Fibroblast of skin of right quadriceps (primary cell): ENCODE measurements at regions not wholly inside any gene's neighbourhood (a gene's known extent, or its start where the extent isn't known, plus 50 kb on each side); places are given as distances from the start of the nearest gene placed in this dataset.
"Not testable (repeated sequence)": the region's sequence is repeated elsewhere in the genome, so short reads cannot be mapped to it uniquely, and the experiment has no call there.

Experiments
- DNase-seq: peaks from one replicate; pipeline ENCODE4 v3.0.0-alpha.2; 2013

DNA sequence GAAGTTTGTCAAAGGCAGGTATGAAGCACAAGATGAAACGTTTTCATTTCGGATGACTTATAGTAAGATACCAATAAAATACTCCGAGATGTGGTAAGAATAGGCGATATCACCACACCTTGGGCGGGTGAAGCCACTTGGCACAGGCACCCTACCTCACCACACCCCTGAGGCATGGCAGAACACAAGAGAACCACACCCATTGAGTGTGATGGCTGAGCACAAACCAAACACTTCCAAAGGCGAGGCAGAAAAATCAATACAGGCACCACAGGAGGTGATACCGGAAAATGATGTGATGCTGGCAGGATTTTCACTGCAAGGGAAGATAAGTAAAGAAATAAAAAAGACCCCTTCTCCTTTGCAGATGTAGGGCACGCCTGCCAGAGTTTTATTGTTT lies 332.9 kb upstream of the PRDM1 start:
- DNase-seq = no peak

DNA sequence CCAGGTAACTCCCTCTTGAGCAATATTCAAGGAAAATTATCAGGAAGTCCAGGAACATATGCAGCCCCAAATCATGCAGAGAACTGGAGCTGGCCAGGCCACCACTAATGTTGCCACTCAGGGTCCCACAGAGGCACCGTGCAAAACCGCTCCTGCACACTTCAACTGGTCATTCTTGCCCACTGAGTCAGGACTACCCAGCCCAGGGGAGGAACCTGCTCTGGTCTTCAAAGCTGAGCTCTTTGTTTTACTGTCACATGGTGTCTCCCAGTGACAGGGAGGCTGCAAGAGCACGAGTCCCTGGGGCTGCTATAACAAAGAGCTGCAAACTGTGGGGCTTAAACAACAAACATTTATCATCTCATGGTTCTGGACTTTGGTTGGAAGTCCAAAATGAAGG lies 336.0 kb upstream of the PRDM1 start:
- DNase-seq = no peak

DNA sequence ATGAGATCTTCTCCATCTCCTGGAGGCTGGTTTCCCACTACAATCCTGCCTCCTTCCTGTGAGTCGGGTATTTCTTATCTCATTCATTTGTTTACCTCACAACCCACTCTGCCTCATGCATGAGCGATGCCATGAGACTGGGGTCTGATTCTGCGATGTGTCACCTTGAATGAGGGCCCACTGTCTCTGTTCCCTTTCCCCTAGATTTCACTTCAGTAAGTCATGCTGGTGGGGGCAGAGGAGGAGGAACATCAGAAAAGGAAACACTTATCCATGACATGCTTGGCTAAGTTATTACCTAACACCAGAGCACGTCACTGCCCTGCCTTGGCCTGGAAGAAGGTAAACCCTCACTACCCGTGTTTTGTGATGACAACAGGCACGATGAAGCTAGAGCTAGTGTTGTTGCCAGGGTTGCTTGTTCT lies 337.4 kb upstream of the PRDM1 start:
- DNase-seq = peak; percentile 57

DNA sequence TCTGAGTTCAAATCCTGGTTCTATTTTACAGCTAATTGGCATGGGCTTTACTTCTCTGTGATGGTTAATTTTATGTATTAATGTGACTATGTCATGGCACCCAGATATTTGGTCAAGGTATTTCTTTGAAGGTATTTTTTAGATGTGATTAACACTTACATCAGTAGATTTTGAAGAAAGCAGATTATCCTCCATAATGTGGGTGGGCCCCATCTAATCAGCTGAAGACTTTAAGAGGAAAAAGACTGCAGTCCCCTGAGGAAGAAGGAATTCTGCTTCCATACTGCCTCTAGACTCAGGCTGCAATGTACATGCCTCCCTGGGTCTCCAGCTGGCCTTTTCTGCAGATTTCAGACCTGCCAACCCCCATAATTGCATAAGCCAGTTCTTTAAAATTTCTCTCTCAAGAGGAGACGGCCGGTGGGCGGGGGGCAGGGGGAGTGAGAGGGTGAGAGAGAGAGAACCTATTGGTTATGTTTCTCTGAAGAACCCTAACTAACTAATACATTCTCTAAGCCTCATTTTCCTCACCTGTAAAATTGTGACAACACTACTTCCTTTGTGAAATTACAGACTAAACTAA lies 338.2 kb upstream of the PRDM1 start:
- no peak for DNase-seq

DNA sequence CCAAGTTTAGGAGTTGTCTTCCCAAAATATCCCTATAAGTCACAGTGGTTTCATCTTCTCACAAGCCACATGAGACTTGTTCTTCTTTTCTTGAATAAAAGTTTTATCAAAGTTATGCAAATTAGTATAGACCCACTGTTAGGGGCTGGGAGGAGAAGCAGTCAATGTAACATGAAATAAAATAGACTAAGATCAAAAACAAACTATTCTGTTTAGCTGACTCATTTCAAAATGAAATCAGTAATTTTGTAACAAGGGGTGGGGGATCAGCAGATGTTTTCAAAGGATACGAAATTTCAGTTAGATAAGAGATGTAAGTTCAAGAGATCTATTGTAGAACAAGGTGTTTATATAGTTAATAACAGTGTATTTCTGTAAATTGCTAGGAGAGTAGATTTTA lies 339.6 kb upstream of the PRDM1 start:
- no peak for DNase-seq

DNA sequence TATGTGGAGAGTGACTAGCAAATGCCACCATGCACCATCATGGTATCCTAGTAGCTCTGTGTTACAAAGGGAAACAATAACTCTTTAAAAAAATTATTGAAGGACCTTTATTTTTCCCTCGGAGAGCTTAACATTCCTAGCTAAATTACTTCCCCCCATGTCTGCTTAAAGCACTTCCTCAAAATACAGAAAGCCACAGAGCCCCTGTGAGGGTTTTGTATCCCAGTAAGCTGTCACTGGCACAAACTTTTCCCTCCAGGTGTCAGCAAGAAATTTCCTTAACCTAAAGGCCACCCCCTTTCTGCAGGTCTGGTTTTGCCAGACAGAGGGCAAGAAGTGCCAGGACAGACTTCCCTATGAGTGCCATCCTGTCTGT lies 340.0 kb upstream of the PRDM1 start:
- DNase-seq = no peak

DNA sequence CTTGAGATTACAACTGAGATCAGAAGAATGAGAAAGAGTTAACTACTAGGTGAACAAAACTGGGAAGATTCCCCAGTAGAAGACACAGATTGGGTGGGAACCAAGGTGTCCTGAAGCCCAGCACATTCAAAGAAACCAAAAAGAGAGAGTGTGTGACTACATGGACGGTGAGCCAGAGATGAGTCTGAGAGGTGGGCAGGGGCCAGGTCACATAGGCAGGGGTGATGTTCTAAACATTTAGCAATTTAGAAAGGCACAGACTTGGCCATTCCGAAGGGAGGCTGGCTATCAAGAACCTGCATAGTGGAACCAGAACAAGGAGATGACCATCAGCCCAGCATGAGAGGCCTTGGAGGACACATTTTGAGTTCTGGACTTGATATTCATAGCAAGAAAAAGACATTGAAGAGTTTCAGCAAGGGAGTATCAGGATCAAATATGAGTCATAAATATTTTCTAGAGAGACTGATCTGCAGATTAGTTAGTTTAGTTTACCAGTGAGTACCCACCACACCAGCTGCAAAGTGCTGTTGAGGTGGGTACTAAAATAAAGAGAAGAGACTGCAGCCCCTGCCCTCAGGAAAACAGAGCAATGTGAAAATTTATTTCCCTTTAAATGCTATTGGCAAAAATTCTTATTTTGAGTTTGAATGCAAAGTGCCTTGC lies 340.5 kb upstream of the PRDM1 start:
- DNase-seq = no peak

DNA sequence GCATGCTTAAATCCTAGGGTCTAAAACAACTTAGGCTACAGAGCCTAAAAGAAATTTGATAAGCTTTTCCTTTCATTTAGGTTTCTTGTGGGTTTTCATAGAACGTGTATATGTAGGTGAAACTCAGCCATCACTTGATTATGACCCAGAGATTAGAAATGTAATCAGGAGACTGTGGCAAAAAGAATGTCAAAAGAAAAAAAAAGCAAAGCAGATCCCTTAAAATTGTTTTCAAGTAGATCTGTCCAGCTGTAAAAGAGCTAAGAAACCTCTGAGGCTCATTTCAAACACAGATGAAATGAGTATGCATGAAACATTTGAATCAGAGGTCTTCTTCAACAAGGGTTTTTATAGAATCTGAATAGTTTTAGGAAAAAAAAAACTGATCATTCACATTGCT lies 341.3 kb upstream of the PRDM1 start:
- no peak for DNase-seq

DNA sequence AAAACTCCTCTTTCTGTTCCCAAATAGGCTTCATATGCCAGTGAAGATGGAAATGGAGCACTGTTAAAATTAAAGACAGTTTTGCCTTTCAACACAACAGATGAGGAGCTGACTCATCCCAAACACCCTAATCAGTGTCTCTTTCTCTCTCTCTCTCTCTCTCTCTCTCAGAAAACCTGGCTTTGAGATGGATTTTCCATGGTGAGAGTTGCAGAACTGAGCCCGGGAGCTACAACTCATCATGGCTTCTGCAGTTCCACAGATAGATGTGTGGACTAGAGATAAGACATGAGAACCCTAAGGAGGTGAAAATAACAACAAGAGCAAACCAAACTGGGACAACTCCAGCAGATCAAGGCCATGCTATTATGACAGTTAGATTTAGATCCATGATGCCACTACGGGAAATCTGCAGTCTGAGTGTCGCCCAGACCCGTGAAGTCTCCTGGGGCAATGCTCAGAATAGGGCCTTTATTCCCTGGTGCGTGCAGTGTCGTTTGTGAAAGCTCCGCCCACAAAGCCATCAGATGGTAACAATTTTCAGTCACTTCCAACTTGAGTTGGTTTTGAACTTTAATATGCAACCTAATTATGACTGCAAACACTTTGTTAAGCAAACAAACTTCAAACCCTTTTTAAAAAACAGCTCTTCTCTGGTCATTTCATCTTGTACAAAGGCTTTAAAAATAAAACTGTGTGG lies 338.2 kb upstream of the PREP start:
- peak; percentile 58 for DNase-seq

DNA sequence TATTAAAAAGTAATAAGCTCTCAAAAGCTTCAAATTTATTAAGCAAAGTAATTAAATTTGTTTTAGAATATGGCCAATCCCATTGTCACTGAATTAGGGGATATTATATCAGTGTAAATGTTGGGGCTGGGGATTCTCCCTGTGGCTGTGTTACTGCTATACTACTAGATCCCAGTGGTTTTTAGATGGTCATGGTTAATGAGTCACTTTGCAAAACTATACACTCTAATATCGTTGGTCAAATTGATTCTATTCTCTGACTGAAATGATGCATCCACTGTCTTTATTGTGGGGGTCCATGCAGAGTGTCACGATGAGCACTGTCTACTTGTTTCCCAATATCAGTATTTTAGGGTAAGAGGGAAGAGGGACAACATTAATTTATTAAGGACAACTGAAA lies 336.9 kb upstream of the PREP start:
- DNase-seq = no peak

DNA sequence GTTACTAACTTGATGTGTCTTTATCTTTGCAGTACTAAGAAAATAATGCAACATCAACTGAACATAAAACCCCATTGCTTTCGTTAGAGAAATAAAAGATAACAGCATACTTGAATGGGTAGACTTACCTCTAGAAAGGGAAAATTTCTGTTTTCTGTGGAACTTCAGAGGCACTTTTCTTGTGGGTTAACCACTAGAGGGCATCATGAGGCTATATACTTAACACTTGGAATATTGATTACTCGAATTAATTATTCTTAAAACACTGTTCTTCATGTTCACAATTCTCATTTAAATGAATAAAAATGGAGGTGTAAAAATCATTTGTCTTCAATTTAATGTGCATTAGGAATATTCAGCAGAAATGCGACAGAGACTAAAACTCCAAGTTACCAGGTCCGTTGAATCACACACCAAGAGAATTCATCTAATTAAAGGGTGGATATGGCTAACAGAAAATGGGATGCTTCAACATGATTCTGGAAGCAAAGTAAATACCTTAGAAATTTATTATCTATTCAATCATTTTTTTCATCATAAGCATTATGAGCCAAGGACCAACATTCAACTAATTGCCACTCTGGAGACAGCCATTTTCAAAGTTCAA lies 330.8 kb upstream of the PREP start:
- DNase-seq = peak; percentile 36

DNA sequence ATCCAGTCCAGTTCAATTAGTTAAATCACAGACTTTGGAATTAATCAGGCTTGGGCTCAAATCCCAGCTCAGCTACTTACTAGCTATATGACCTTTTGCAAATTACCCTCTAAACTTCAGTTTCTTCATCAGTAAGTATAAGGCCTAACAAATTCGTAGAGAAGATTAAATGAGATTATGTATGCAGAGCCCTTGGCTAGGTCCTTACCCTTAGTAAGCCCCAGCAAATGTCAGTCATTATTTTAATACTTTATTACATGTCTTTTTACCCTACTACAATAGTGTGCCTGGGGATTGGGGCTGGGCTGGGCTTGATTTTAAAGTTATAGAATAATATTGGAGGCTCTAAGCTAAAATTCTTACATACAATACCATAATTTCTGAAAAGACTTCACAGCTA lies 326.1 kb upstream of the PREP start:
- DNase-seq = no peak

DNA sequence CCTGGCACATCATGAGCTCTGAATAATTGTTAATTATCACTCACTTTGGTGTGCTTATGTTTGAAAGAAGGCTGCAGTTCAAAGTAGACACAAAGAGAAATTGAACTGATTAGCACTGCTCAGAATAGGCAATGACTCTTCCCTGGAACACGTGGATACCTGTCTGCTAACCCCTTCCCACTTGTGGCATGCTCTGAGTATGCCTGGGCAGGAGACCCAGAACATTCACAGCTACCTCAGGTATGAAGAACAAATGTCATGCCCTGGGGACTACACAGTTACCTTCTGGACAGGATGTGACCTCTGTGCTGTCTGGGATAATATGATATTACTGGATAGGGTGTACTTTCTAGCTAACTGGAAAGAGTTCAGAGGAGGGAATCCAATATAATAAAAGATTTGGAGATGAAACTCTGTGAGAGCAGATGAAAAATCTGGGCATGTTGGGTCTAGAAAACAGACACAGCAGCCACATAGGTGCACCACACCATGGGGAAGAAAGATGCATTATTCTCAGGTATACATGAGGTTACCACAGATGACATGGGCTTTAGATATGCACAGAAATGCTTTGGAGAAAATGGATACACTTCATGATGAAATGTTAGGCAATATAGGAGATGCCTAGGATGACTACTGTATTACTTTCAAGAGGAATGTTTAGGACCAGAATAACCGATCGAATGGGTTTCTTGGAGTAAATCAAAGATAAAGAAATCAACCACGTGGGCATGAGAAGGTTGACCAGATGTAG lies 324.2 kb upstream of the PREP start:
- peak; percentile 43 for DNase-seq

DNA sequence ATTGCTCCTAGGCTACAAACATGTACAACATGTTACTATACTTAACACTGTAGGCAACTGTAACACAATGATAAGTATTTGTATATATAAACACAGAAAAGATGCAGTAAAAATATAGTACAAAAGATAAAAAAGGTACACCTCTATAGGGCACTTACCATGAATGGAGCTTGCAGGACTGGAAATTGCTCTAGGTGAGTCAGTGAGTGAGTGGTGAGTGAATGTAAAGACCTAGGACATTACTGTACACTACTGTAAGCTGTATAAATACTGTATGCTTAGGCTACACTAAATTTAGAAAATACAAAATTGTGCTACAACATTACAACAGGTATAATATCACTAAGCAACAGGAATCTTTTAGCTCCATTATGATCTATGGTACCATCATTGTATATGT lies 312.0 kb upstream of the PREP start:
- no peak for DNase-seq

DNA sequence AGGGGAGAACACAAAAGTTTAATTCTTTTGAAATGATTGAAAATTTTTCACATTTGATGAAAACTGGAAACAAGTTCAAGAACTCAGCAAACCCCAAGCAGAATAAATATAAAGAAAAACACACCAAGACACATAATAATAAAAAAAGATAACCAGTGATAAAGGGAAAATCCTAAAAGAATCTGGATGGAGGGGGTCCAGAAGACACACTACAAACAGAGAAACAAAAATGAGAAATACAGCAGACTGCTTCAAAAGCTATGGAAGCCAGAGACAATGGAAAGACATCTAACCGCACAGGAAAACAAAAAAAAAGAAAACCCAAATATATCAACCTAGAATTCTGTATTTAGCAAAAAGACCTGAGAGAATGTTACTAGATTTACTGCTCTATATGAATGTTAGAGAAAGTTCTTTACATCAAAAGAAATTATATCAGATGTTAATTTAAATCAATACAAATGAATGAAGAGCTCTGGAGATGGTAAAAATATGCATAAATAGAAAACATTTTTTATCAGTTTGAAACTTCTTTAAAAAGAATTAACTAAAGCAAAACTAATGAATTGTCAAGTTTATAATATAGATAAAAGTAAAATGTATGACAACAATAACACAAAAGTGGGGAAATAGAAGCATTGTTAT lies 310.7 kb upstream of the PREP start:
- DNase-seq = no peak

DNA sequence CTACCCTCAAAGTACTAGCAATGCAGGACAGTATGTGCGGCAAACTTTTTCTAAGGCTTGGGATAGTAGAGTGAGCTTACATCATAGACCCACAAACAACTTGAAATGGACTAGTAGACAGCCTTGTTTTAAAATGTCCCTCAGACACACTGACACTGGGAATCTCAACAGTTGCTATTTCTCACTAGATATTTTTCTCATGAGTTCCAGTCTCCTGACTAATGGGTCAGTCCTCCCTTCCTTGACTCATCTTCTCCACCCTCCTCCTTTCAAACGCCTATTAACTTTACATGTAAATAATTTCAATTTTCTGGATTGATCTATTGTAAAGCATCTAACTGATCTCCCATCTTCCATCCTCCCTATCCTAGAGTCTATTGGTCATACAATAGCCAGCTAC lies 308.3 kb upstream of the PREP start:
- DNase-seq = no peak

DNA sequence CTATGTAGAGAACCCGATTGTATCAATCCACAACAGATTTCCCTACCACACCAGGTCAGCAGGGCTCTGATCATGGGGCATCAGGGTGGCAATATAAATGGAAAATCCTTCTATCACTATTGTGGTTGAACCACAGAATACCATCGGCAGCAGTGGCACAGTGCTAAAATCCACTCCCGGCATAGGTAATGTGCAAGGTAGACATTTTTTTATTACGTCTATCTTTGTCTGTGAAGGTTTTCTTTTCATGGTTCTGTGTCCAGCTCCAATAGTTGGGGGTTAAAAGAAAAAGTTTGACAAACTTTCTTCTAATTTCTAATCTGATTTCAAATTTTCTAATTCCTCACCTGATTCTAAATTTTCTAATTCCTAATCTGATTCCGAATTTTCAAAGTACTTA lies 302.7 kb upstream of the PREP start:
- no peak for DNase-seq

DNA sequence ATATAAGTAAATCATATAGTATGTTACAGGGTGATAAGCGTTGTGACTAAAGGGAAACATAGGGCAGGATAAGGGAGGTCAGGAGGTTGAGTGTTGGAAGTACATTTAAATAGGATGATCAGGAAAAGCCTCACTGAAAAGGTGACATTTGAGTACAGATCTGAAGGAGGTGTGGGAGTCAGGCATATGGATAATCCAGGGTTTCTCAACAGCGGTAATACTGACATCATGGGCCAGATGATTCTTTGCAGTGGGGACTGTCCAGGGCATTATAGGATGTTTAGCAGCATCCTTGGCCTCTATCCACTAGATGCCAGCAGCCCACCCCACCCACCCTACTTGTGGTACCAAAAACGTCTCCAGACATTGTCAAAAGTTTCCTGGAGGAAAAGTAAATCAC lies 292.6 kb upstream of the PREP start:
- no peak for DNase-seq

DNA sequence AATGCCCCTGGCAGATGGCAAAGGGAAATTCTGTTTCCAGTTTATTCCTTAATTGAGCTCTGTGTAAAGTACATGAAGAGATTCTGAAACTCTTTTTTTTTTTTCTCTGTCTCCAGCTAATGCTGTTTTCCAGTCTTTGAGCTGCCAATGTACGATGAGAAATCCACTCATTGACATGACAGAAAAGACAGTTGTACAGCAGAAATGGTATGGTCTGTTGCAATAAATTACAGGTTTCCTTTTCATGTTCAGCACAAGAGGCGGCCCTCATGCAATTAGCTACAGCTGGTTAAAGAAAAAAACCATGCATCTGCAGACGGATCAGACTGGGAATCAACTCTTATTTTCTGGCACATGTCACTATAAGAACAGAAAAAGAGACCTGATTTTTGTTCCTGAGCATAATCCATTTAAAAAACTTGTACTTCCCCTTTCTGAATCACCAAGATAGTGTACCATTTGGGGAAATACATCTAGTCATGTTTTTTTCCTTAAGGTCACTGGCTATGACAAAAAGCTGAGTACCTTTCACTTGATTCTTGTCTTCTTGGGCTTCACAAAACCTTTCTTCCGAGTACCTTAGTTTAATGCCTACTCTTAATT lies 289.8 kb upstream of the PREP start:
- no peak for DNase-seq

DNA sequence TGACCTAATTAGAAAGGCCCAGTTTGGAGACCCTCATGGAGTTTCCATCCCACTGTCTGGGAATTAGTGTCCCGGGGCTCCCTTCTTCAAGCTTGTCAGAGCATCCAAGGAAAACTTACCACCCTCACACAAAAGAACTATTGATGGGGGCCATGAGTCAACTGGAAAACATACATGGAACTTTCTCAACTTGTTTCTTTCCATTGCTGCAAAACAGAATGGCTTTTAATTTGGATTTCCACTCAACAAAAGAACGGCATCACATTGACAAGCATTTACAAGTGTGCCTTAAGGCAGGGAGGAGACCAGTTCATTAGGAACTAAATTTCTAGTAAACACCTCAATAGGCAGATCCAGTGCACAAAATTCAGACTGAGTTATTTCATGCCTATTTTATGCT lies 289.1 kb upstream of the PREP start:
- DNase-seq = no peak

DNA sequence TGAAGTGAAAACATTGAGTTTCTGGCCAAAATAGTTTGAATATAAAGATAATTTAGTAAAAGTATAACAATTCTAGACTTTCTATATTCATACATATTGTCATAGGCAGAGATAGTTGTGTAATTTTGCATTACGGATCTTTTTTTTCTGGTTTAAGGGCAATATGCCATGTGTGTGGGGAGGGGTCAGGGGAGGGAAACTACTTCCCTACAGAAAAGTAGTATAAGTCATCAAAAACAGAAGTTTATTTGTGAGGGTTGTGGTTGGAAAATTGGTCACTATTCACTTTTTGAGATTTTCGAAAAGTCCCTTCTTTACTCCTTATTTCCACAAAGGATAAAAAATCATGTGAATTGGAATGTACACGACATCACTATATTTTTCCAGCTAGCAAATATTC lies 288.2 kb upstream of the PREP start:
- DNase-seq = no peak

DNA sequence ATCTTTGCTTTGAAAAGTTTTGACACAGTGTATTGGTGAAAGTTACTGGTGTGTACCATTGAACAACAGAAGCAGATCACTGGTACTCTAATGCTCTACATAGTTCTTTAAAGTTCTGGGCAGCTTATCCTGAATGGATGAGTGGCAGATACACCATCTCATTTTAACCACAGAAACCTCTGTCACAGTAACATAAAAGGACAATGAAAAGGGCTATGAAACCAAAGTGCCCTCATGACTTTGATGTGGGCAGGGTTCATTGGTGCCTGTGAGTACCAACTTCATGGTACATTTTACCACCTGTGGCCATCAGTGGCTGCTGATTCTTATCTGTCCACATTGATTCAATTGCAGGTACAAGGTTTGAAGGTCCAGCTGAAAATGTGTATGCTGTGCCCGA lies 285.7 kb upstream of the PREP start:
- no peak for DNase-seq

DNA sequence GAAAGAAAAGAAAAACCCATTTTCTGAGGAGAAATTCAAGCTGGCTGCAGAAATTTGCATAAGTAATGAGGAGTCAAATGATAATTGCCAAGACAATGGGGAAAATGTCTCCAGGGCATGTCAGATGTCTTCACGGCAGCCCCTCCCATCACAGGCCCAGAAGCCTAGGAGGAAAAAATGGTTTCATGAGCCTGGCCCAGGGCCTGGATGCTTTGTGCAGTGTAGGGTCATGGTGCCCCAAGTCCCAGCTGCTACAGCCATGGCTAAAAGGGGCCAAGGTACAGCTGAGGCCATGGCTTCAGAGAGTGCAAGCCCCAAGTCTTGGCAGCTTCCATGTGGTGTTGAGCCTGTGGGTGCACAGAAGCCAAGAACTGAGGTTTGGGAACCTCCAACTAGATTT lies 283.9 kb upstream of the PREP start:
- not testable (repeated sequence) for DNase-seq
